Non-pigmented ciliary epithelial cell (primary cell): ENCODE measurements at regions not wholly inside any gene's neighbourhood (a gene's known extent, or its start where the extent isn't known, plus 50 kb on each side); places are given as distances from the start of the nearest gene placed in this dataset.
"Not testable (repeated sequence)": the region's sequence is repeated elsewhere in the genome, so short reads cannot be mapped to it uniquely, and the experiment has no call there.

ENCODE experiments used
- DNase-seq: peaks from one replicate; pipeline ENCODE4 v3.0.0-alpha.2; 2010; ENCODE audit warnings: low read depth

DNA sequence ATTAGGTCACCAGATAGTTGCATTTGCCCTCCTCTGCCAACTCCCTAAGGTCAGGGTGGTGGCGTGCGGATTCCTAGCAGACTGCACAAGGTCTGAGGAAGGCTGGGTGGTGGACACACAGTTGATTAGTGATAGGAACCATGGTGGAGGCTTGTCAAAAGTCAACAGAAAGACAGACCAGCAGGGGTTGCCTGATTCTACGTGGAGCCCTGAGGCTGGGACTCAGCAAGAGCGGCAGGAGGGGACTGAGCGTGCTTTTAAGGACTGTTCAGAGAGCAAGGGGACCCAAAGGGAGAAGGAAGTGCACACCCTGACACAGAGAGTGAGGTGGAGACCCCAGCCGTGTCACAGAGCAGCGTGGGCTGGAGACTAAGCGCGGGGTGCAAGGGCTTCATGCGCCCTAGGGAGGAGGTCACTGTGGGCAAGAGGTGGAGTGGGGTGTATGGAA lies 513.2 kb downstream of the RNF144A start:
- DNase-seq, result no peak

DNA sequence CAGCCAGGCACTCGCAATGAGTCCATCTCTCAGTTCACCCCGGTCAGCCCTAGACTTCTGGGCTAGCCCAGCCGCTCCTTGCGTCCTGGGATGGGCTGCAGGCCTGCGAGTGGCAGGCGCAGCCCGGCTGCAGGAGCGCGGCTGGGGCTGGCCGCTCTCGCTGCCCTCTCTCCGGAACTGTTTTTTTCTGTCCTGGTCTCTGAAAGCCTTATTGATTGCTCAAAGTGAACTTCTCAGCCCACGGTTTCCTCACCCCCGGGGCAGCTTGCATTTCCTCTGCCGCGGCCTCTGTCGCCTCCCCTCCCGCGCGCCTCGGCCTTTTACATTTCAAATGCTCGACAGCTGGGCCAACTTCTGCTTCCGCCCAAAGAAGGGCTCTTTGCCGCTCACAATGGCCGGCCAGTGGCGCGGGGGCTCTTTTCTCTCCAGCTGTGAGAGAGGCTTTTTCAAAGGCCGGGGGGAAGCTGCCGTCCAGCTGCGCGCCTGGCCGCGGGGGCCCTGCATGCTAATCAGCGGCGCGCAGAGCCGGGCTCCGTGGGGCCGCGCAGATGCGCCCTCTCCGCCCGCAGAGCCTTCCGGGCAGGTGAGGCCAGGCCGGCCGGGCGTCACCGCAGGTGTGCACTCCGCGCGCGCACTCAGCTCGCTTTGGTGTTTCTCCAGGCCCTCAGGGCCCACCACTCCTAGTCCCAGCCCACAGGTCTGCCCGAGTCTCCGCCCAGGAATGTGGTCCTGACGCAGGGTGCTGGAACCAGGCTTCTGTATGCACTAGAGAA lies 513.8 kb downstream of the RNF144A start:
- no peak for DNase-seq

DNA sequence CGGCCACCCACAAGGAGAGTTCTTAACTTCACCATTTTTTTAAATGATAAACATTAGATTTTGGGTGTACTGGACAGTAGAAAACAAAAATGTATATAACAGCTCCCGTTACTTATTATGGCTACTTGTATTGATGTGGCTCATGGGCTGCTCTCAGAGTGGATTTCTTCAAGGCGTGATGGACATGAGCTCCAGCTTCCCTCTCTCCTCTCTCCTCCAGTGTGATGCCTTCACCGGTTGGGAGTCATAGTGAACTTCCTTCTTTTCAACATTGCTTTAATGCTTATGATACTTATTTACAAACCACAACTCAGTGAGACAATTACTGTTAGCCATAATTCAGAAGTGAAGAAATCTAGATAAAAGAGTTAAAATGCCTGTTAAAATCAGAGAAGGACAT lies 515.2 kb downstream of the RNF144A start:
- no peak for DNase-seq

DNA sequence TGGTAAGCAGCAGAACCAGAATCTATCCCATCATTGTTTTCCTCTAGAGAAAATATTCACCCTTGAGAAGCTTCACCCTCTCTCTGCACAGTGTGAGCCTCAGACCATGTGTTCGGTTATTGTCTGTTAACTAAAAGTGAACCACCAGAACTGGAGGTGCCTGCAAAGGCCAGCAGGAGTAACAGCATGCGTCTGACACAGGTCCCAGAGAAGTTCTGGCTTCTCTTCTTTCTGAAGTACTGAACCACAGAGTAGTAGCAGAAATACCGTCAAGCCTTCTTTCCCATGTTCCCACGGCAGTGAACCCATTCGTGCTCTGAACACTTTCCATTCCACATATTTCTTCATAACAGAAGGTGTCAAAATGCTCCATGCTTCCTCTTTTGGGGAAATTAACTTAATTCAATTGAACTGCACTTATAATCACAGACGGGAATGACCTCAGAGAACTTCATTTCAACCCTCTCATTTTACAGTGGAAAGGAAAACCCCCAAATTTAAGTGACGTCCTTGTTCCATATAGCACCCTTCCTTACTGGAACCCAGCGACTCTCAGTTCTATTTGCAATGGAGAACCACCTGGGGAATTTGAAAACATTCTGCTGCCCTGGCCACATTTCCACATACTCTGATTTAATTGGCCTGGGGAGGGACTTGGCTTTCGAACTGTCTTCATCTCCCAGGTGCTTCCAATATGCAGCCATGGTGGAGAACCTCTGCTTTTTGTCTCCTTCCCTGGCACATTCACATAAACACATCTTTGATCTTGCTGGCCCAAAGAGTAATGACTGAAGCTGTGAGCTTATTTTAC lies 519.1 kb downstream of the RNF144A start:
- DNase-seq, result no peak

DNA sequence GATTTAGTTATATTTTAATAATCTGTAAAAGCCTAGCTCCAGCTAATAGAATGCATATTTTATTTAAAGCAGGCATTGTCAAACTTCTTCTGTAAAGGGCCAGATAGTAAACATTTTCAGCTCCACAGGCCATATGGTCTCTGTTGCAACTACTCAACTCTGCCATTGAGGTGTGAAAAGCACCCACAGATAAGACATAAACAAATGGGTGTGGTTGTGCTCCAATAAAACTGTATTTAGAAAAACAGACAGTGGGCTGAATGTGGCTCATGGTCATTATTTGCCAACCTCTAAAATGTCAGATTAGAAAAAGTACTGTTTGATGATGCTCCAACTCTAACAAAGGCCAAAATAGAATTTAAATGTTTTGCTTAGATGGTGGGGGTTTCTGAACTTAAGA lies 519.9 kb downstream of the RNF144A start:
- DNase-seq, result no peak

DNA sequence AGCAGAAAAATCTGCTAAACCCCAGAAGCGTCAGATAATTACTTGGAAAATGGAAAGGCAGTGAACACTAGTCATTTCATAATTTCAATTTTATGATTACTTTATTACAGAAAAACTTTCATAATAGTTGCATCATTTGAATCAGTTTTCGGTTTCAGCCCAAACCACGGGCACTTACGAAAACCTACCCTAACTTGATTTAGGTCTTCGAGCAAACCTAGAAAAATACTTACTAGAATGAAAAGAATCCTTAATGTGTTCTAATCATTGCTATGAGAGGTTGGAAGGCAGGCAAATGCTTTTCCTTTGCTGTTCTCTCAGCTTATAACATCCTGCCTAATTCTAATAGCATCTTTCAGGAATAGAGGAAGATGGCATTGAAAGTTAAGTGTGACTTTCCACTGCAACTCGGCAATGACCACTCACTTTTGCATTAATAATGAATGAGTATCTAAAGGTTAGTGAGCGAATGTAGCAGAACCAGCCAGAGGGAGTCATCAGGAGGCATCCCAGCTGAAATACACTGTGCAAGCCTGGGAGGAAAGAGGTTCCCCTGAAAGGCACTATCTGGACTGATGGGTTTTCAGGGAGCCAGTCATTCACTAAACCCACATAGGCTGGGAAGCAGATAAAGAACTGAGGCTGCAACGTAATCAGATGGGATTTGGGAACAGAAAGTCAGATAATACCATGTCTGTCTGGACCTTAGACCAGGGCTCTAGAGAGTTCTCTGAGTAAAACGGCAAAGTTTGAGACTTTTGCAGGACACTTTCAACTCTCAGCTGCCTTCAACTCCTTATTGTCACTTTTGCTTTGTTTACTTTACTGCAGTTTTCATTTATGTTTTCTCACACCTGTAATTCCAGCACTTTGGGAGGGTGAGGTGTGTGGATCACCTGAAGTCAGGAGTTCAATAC lies 520.8 kb downstream of the RNF144A start:
- no peak for DNase-seq

DNA sequence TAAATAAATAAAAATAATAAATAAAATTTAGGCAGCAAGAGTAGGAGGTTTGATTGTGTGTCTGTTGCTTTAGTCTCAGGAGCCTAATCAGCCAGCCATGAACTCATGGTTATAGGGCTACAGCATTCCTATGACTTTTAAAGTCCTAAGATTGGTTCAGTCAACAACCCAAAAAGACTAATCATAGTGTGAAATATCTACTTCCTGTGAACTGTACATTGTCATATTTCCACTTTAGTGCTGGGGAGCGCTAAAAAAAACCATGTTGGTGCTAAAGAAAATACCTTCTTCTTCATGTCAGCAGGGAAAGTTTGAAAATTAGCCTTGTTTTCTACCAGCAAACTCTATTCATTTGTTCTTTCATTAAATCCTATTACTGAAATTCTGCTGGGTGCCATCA lies 521.6 kb downstream of the RNF144A start:
- no peak for DNase-seq

DNA sequence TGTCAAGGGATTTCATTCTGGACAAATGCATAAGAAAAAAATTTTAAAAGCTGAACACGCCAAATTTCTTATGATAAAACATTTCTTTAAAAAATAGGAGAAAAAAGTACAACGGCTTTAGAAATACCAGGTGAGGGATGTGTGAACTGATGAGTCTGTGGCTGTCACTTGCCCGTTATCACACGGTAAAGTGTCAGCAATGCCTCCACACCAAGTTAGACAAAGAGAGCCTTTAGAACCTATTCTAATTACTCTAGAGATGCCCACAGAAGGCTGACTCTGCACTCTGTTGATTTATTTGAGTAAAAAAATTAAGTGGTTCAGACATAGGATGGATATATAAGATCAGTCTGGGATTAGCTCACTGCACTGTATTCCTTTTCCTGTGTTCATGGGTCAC lies 523.8 kb downstream of the RNF144A start:
- DNase-seq, result no peak

DNA sequence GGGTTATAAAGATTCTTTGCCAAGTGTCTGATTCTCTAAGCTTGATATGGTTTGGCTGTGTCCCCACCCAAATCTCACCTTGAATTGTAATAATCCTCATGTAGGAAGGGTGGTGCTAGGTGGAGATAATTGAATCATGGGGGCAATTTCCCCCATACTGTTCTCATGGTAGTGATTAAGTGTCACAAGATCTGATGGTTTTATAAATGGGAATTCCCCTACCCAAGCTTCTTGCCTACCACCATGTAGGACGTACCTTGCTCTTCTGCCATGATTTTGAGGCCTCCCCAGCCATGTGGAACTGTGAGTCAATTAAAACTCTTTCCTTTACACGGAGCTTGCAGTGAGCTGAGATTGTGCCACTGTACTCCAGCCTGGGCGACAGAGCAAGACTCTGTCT lies 524.6 kb downstream of the RNF144A start:
- DNase-seq, result not testable (repeated sequence)

DNA sequence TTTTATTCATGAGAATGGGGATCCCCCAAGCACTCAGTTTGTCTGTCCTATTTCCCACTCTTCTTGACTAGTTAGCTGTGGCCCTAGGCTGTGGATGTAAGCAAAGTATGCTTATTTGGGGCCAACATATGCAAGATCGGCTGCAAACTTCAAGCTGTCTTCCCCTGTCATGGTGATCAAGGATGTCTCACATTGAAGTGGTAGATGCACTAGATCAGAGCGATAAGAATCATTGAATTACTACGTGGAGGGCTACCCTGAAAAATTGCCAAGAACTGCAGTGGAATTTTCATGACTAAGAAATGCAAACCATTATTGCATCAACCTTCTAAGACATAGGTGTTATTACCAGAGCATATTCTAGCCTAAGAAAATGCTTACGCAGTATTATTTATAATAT lies 527.4 kb downstream of the RNF144A start:
- DNase-seq, result no peak

DNA sequence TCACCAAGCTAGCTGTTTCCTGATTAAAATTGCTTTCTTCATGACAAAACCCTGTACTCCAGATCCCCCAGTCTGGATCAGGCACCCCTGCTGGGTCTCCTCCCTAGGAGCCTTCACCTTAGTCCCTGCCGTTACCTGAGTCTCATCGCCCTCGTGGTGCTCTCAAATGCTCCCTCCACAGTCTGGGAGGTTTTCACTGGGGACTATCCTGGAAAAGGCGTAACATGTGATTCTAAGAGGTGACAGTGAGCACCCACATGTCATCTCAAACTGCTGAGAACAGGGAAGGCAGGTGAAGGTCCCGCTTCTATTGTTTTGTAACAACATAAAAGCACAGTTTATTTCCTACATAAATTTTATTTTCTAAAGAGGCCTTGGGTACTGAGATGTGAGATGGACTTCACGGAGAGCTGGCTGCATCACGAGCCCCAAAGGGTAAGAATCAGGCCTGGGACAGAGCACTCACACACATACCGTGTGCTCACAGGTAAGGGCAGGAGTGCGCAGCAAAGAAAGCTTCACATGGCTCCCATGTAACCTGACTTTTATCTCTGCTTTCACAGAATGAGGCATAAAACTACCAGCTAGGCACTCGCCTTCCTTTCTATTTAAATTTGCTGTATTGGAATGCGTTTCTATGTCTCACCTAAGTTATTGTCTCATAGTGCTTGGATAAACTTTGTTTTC lies 531.5 kb downstream of the RNF144A start:
- no peak for DNase-seq

DNA sequence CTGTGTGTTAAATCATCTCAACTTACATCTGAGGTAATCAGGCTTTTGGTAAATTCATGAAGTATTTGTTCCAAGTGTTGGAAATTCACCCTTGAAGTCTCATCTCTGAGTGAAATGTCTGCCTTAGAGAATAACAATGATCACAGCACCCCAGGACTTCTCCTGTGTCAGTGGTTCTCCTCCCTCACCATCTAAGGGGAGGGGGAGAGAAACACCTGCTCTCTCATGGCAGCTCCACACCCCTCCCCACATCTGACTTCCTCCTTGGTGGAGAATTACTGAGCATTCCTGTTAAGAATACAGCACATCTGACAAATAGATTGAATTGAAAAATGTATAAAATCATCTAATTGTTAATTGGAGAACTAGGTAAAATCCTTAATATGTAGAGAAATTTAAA lies 532.1 kb downstream of the RNF144A start:
- no peak for DNase-seq

DNA sequence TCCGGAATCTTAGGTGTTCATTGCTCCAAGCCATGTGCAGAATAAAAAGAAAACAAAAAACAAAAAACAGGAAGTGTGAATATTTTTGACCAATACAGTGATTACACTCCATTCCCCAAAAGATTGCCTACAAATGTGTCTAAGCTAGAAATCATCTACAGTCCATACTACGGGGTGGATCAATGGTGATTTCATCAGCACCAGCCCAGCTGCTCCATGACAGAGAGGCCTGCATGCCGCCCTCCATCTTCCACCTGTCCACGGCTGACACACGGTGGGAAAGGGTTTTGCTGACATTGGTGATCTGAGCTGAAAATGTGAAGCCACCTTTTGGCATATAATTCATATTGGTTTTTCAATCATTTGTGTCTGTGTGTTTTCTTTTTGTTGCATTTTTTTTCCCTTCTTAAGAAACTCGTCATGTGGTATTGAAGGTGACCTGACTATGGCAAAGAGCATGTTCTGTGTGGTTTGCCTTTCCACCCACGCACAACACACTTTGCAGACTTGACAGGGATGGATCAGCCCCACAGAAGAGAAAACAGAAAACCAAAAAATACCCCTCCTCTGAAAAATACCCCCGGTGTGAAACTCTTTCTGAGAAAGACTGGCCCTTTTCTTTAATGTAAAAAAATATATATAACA lies 533.1 kb downstream of the RNF144A start:
- no peak for DNase-seq

DNA sequence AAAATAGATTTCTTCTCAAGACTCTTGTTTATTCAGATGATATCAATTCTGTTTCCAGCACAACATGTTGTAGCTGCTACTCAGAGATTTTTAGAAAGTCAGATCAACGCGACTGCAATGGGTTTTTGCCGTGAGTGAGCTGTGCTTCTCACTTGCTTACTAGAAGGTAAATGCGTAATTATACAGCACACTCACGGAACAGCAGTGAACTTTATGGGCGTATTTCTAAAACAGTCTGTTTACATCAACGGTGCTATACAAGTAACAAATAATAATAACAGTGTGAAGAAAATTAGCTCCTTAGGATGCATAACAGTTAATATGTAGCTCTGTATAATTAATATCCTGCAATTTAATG lies 533.6 kb downstream of the RNF144A start:
- DNase-seq, result no peak

DNA sequence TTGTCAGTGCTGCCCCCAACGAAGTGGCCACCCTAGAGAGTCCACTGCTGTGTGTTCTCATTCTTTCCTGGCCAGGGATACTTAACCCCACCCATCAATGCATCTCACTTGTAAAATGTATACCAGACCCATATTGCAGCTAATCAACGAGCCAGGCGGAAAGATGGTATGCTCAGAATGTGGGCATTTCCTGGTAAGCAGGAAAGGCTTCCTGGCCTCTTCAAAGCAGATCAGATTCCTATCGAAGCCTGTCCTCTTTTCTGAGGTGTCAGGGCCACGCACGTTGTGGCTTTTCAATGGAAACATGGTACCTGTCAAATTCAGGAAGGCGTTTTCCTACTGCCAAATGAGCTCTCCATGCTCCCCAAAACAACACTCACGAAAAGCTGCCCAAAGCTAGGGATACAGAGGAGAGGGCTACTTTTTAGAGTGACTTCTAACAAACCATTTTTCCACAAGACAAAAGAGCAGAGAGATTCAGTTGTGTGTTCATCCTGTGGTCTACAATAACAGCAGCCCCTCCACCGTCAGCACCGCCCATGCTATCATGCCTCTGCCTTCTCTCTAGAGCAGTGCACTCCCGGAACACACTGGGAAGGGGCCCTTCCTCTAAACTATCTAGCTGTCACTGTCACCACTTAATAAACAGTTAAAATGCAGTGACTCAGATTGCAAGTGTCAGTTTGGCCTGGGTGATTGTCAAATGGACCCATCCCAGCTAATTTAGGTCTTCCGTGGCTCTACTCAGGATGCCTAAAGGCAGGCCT lies 535.1 kb downstream of the RNF144A start:
- no peak for DNase-seq

DNA sequence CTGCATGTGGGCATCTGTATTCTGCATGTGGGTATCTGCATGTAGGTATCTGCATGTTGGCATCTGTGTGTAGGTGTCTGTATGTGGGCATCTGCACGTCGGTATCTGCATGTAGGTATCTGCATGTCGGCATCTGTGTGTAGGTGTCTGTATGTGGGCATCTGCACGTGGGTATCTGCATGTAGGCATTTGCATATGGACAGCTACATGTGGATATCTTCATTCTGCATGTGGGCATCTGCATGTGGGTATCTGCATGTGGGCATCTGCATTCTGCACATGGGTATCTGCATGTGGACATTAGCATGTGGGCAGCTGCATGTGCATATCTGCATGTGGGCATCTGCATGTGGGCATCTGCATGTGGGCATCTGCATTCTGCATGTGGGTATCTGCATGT lies 537.4 kb downstream of the RNF144A start:
- DNase-seq, result no peak

DNA sequence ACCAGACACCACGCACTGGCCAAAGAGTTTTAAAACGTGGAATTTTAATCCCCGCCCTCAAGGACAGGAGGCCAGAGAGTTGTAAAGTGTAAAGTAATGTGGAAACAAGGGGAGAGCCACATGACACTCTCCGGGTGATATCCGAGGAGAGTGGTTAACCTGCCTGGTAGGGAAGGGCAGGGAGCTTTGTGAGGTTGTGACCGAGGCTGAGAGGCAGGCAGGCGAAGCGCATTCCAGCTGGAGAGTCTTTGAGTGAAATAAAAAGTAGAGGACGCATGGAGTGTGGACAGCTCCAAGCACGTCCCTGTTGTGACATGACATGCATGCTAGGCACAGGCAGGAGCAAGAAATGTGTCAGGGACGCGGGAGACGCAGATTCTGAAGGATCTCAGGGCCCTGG lies 539.5 kb downstream of the RNF144A start:
- no peak for DNase-seq

DNA sequence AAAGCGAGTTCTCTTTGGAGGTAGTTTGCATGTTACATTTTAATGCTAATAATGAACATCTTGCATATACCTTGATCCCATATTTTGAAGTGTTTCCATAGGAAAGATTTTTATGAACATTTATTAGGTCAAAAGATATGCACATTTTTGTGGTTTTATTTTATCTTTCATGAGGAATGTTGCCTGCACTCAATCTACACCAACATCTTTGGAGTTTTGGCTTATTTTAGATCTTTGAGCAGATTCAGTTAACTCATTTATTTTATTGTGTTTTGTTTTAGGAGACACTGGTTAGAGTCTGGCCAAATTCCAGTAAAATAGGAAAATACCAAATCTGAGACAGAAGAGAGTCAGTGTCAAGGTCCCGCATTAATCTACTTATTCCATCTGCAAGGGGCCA lies 540.9 kb downstream of the RNF144A start:
- DNase-seq, result no peak

DNA sequence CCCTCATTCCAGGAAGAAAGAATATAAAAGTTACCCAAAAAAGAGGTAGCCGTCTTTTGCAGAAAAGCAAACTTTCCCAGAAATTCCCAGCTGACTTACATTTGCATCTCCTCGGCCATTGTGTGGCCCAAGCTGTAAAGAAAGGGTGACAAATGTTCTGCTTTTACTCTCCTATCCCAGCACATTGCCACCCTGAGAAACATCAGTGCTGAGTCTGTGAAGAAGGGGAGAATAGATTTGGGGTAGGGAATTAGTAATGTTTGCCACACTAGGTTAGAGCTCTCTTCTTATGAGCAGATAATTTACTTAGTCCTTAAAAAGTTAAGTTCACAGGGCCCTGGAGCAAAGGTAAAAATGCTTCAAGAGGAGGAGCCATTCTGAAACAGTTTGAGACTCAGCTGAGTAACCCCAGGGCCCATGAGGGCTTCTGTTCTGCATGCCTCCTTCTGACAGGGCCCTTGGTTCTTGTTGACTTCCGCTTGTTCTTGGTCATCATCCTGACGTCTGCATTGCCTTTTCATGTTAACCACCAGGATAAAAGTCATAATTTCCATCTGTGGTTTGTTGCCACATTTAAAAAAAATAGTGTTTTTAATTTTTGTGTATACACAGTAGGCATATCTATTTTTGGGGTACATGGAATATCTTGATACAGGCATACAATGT lies 550.7 kb downstream of the RNF144A start:
- DNase-seq, result no peak

DNA sequence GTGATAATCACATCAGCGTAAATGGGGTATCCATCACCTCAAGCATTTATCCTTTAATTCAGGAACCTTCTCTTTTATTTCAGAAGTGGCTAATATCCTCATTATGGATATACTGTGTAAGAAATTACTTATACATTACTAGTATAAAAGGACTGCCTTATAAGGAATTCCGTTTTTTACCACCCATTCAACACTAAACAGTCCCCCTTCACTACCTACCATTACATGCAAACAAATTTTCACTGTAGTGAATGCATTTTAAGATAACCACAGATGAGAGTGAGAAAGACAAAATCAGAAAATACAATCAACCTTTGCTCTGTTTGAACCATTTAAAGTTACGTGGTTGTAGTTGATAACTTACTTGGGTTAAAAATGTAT lies 551.2 kb downstream of the RNF144A start:
- no peak for DNase-seq
